Stimulated activated naive CD4-positive, alpha-beta T cell treated with Interleukin-2 at 50 U/mL for 16 hours (primary cell): ENCODE measurements at regions not wholly inside any gene's neighbourhood (a gene's known extent, or its start where the extent isn't known, plus 50 kb on each side); places are given as distances from the start of the nearest gene placed in this dataset.

Experiments used
- DNase-seq: peaks from one replicate; lab custom pipeline; 2025; lab: John Stamatoyannopoulos, UW

DNA sequence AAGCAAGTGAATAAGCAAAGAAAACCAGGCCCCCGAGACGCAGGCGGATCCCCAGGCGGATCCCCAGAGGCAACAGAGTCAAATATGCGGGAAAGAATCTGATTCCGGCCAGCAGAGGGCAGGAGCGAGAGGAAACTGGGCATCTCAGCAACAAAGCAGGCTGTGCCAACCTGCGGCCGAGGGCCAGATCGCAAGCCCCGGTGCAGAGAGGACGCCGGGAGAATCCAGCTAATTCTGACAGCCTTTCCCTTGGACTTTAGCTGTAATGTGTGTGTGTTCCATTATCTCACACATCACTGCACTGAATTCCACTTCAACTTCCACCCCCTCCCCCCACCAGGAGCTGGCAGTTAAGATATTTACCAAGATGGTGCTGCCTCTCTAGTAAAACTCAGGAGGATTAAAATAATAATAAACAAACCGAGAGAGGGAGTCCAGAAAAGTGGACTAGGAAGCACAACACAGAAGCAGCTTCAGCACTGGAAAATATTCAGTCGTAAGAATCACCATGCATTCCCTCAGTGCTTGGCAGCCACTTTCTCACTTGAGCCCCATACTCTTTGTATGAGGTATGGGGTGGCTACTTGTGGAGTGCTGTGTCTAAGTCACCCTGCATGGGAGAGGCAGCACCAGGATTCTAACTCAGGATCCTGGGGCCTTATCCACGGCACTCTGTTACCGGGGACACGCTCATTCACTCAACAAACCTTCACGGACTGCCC is 66.2 kb upstream of the SNX9 start:
- DNase-seq, result peak; percentile 78

DNA sequence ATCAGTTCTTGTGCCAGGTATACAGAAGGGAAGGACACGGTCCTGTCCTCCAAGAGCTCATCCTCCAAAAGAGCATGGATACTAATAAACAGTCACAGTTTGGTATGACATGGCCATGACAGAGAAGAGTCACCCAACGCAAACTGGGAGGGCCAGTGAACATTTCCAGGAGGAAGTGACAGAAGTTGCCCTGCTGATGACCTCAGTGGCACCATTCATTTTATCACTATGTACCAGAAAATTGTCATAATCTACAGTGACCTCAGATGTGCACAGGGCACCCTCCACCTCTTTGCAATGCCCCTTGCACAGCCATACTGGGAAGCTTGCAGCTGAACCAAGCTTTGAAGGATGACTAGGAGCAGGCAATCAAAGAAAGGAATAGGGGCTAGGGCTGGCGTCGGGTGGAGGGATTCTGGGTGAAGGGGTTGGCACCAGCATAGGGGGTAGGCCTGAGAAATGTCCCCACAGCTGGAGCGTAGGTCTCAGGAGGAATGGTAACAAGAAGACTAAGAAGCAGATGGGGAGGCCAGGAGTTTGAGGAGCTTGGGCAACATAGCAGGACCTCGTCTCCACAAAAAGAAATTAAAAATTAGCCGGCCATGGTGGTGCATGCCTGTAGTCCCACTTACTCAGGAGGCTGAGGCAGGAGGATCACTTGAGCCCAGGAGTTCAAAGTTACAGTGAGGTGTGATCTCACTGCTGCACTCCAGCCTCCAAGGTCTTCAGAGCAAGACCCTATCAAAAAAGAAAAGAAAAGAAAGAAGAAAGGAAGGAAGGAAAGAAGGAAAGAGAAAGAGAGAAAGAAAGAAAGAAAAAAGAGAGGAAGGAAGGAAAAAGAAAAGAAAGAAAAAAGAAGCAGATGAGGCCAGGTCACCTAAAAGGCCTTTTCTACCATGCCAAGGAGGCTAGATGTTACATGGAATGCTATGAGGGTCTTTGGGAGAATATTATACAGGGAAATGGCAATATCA is 65.3 kb upstream of the SNX9 start:
- no peak for DNase-seq

GRCh38 chr6:157758516-157759023 is 64.5 kb upstream of the SNX9 start:
- no peak for DNase-seq

- DNase-seq, result no peak
These were observed 64.0 kb upstream of the SNX9 start for GRCh38 chr6:157759028-157759427.

GRCh38 chr6:157760137-157760536 is 62.9 kb upstream of the SNX9 start:
- no peak for DNase-seq

- DNase-seq, result peak; percentile 57
These were observed 62.3 kb upstream of the SNX9 start for GRCh38 chr6:157760589-157761330.

GRCh38 chr6:157761331-157761921 is 61.6 kb upstream of the SNX9 start:
- DNase-seq, result peak; percentile 52

GRCh38 chr6:157761926-157762325 is 61.1 kb upstream of the SNX9 start:
- no peak for DNase-seq

DNA sequence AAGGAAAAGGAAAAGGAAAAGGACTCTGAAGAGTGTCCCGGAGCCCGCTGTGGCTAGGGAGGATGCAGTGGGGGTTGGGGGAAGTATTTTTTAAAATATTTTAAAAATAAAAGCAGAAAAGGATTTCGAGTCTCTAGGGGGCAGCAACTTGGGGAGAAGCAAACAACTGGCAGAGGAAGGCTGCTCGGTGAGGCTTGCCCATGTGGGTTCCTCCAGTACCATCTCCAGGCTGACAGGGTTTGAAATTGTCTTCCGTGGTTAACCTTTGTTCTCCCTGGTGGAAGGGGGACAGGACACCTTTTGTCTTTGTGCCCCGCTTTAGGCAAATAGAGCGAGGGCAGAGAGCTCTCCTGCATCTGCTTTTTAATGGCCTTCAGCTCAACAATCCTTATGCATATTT is 60.4 kb upstream of the SNX9 start:
- DNase-seq, result no peak

DNA sequence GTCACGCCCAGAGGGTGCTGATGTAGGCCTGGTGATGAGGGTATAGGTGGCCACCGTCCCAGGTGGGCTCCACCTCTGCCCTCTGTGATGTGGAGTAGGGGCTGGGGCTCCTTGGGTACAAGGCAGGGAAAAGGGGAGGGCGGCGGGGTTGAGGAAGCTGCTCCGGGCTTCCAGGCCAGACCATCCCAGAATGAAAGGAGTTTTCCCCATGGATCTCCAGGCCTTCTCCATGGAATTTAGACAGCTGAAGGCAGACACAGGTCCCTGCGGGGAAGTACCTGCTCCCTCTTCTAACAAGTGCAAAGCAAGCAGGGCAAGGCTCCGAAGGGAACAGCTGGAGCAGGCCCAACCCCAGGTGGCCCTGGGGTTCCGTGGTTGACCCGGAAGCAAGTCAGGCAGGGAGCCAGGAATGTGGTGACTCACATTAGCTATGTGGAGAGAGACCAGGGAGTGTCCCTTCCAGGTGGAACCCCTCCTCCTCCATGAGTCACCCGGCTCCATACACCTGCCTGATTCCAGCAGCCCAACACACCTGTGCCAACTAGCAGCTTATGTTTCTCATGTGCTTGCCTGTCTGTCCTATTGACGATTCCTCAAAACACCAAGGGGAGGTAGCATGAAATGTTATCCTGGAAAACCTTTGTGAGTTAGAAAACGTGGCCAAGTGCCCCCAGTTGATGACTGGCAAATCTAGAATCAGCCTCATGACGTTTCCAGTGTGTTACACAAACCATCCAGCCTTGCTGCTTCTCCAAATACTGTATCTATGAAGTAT is 59.7 kb upstream of the SNX9 start:
- no peak for DNase-seq

GRCh38 chr6:157763904-157764177 is 59.2 kb upstream of the SNX9 start:
- DNase-seq, result no peak

GRCh38 chr6:157764178-157765068 is 58.6 kb upstream of the SNX9 start:
- DNase-seq, result peak; percentile 87

DNA sequence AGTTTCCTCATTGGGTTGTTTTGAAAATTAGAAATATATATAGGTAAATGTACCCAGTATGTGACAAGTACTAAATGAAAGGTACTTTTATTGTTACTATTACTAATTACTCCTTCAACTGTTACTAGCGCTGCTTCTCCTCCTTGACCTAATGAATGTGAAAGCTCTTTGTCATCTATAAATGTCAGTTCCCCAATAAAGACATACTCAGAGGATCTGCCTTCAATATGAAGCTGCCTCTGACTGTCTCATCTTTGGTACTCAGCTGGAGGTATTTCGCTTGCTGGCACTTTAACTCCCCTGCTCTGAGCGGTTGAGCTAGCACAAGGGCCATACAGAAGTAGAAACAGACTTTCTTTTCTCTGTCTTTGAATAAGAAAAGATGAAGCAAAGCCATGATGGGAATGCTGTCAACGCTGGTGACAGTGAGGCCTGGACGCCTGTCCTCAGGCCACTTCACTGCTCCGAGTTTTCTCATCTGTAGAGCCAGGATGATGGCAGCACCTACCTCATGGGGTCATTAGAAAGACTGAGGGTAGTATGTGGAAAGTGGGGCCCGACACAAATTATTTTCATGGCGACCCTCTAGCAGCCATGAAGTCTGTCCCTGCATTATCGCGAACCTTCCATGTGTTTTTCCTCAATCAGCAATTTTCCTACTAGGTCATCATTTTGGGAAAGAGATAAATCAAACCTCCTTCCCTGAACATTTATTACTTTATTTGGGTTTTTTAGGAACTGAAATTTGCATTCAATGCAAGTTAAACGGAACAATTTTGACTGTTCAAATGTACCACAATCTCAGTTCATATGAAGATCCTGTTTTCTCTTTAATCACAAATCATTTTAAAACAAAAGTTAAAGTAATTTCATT is 55.9 kb upstream of the SNX9 start:
- DNase-seq, result no peak

DNA sequence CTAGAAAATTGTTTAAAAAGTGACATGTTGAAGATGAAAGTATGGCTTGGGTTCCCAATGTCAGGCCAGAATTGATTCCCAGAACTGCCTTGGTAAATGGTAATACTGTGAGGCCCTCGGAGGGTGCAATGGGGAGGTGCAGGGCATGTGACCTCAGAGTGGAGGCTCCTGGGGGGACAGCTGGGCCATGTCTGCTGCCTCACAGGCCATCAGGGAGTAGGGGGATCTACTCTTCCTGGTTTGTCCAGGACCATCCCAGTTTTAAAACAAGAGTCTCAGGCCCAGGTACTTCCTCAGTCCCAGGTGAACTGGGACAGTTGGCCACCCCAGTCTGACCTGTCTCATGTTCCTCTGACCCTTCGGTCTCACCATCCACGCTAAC is 55.3 kb upstream of the SNX9 start:
- no peak for DNase-seq

- DNase-seq, result no peak
These were observed 54.7 kb upstream of the SNX9 start for GRCh38 chr6:157768304-157768703.

GRCh38 chr6:157768863-157769551 is 54.0 kb upstream of the SNX9 start:
- no peak for DNase-seq

- DNase-seq, result no peak
These were observed 53.1 kb upstream of the SNX9 start for GRCh38 chr6:157769776-157770426.

- DNase-seq, result no peak
These were observed 52.1 kb upstream of the SNX9 start for GRCh38 chr6:157770946-157771345.
